ENCODE measurements at regions not wholly inside any gene's neighbourhood (a gene's known extent, or its start where the extent isn't known, plus 50 kb on each side); places are given as distances from the start of the nearest gene placed in this dataset.
"Not testable (repeated sequence)": the region's sequence is repeated elsewhere in the genome, so short reads cannot be mapped to it uniquely, and the experiment has no call there.

DNA sequence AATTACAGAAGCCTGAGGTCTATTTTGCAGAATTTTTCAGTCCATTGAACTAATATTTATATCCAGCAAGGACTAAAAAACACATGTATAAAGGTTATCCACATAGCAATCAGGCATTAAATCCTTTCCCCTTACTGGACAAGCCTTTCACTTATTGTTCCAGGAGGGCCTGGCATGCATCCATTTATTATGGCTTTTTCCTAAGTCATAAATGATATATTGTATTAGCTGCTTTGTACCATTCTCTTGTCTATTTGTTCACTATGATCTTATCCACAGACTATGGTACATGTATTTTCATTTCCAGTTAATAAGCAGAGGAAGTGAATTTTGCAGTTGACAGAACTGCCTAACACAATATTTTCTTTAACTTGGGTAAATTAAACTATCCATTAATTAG, 105.4 kb upstream of the ANK2 start:
- DNase-seq (ENCODE audit: low read depth in 2 of 2): no peak

DNA sequence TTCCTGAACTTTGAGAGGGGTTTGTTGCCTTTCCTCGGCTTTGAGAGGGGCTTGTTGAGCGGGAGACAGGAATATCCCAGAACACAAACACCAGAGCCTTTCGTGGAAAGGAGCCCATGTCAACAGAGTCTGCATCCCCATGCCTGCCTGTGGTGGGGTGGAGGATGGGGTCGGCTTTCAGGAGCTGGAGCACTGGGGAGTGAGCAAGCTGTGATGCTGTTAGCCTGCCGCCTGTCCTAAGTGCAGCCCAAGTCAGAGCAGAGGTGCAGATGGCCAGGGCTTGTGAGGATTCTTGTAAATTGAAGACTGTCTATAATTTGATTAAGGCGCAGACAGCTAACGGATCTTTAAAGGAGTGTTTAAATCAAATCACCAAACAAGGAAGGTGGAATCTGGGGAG, 103.3 kb upstream of the ANK2 start:
- no peak for DNase-seq (ENCODE audit: low read depth in 2 of 2)

DNA sequence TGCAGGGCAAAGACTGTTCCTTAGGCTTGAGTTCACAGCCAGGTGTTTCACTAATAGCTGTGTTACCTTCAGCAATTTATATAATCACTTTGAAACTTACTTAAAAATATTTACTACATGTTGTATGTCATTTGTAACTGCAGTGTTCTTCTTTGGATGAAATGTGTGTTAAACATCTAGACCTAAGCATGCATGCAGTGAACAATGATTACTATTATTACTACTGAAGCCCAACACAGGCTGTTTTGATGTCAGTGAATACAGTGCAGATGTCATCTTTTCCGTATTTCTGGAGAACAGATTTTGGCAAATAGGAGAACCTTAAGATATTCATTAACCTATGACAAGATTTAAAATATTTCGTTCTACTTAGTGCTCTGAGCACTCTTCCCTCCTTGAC, 101.8 kb upstream of the ANK2 start:
- no peak for DNase-seq (ENCODE audit: low read depth in 2 of 2)

DNA sequence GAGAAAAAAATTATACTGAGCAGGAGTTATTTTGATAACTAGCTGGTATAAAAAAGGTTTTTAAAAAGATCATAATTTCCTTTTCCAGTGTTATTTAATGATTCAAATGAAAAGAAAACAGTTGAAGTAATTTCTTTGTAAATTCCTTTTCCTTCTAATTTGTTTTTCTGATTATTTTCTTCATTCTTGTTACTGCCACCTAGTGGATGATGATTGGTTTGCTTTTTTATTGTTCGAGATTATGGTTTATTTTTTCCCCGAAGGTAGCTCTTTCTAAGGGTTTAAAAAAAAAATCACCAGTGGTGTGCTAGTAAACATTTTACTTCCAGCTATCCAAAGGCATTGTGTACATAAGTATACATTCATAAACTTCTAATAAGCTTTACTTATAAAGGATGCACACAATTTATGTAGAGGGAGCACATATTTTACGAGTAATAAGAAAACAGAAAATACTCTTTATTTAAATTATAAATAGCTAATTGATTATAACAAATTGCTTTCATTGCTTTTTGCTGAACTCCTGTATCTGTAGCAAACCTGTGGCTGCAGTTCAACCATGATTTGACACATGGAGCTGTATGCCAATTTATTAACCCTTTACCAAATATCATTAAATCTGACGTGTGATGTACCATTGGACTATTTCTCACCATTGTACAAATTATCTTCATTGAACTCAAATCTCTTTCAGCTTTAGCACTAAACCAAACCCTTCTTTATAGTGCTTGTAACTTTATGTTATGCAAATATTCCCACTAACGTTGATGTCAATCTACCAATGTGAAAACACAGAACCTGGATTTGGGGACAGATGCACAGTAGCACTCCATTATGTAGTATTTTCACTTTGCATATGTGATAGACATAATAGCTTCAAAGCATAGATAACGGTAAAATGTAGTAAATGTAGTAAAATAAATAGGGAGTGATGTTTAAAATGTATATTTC, 97.8 kb upstream of the ANK2 start:
- DNase-seq (ENCODE audit: low read depth in 2 of 2): no peak

DNA sequence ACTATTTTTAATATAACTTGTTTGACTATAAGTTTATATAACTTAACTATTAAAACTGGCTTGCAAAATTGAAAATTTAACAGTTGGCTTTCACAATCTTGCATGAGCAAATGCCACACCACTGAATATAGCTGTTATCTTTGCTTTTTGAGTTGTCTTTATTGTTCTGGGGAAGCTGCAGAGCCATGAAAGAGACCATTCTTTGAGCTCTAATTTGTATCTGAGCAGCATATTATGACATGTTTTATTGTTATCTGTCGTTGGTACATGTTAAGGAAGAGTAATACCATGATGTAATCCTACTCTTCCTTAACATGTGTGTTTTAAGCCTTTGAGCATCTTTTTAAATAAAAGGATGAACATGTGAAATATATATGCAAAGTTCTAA, 97.1 kb upstream of the ANK2 start:
- no peak for DNase-seq (ENCODE audit: low read depth in 2 of 2)

DNA sequence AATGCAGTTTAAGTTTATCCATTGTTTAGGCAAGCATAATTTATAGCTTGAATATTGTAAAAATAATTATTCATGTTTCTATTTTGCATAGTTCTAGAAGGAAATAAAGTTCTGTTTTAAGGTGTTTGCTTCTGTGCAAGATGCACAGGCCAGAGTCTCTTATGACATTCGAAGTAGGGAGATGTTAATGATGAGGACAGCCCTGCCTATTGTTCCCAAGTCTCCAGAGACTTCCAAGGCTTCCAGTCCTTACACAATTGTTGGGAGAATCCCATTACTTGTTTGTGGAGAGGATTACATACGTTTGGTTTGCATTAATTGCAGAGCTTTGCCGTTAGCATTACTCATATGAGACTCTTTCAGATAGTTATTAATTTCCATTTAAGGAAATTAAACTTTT, 96.2 kb upstream of the ANK2 start:
- DNase-seq (ENCODE audit: low read depth in 2 of 2): no peak

DNA sequence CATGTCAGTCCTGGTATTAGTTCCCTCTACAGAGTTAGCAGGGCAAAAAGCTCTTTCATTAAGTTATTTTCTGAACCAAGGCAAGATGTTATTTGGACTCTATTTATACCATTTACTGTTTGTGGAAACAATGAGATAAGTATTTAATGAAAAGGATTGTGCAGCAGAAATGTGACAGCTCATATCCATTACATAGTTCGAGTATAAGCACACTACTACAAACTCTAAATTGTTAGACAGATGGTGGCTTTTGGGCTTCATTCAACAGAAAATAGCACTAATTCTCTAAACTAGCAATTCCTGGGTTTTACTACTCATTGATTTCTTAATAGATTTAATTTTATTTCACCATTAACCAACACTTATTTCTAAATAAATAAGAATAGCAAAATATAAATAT, 95.2 kb upstream of the ANK2 start:
- no peak for DNase-seq (ENCODE audit: low read depth in 2 of 2)

DNA sequence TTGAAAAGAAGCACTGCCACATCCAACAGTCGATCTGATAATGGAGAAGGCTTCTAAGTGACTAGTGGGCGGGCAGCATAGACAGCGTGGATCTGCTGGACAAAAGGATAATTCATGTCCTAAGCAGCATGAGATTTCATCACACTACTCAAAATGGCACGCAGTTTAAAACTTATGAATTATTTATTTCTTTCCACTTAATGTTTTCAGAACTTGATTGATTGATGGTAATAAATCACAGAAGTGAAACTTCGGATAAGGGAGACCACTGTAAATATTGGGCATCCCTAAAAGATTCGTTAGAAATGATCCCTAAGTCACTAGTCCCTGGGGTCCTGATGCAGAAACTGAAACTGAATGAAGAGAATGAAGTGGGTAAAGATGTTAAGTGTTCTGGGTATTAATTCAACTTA, 93.0 kb upstream of the ANK2 start:
- DNase-seq (ENCODE audit: low read depth in 2 of 2): no peak

DNA sequence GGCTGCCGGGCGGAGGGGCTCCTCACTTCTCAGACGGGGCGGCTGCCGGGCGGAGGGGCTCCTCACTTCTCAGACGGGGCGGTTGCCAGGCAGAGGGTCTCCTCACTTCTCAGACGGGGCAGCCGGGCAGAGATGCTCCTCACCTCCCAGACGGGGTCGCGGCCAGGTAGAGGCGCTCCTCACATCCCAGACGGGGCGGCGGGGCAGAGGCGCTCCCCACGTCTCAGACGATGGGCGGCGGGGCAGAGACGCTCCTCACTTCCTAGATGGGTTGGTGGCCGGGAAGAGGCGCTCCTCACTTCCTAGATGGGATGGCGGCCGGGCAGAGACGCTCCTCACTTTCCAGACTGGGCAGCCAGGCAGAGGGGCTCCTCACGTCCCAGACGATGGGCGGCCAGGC, 91.7 kb upstream of the ANK2 start:
- not testable (repeated sequence) for DNase-seq (ENCODE audit: low read depth in 2 of 2)

DNA sequence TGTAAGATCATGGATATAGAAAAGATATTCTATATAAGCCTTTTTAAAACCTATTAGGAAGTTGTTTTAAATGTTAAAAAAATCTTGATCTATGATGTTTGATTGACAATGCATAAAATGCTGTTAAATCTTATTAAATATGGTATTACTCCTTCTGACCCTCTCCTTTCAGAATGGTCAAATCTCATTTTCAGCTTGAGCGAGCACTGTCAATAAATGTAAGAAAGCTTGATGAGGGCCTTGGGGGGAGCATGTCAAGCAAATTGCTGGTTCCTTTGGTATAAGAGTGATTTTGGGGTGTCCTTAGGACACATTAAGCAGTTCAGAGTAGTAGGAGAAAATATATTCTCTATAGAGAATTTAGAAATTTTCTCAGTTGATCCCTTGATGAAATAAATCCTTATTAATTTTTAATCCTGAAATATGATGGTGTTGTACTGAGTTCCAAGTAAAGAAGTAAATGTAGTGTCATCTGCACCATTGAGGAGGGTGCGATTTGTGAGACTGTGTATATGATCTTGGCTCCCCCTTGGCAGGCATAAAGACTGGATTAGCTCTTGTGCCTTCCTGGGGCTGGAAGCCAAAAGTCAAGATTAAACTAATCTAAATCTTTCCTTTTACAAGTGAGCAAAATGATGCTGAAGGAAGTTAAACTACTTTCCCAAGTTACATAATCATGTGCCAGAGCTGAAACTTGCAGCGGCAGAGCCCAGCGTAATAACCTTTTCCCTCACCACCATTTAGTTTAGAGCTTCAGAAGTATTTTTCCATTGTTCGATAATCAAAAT, 82.6 kb upstream of the ANK2 start:
- DNase-seq (ENCODE audit: low read depth in 2 of 2): no peak

DNA sequence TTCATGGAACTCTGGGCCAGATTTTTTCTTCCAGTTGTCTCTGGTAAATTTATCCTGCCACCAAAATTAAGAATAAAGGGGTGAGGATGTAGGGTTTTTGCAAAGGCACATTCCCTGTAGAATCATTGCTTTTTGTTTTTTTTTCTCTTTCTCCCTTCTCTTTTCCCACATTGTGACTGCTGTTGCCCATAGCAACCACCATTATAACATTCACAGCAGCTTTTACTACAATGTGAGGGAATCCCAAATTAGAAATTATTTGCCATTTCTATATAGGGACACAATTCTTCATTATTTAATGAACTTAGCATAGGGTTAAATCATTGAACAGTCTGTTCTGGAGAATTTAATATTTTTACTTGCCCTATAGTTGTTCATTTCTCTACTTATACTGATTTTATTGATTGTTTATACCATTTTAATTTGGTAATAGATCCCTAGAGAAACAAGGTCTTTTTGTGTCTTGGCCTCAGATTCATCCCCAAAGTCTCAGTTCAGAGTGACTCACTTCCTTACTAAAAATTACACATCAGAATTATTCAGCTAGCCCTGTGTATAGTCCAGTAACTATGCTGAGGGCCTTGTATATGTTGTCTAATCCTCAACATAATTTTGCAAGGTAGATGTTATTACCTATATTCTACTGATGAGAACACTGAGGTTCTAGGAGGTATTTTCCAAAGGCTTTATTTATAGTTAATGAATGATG, 80.8 kb upstream of the ANK2 start:
- no peak for DNase-seq (ENCODE audit: low read depth in 2 of 2)

DNA sequence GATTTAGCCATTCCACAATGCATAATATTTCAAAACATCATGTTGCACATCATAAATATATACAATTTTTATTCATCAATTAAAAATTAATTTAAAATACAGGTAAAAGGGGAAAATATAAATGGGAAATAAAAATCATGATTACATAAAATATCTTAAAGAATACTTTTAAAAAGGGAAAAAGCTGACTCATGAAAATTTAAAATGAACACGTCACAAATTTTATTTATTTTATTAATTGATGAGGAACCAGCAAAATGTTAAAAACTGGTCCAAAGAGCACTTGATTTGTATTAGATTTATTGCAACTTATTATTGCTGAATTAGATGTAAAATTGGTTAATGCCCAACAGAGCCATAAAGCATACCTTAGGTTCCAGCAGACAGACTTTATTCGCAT, 78.5 kb upstream of the ANK2 start:
- DNase-seq (ENCODE audit: low read depth in 2 of 2): no peak

DNA sequence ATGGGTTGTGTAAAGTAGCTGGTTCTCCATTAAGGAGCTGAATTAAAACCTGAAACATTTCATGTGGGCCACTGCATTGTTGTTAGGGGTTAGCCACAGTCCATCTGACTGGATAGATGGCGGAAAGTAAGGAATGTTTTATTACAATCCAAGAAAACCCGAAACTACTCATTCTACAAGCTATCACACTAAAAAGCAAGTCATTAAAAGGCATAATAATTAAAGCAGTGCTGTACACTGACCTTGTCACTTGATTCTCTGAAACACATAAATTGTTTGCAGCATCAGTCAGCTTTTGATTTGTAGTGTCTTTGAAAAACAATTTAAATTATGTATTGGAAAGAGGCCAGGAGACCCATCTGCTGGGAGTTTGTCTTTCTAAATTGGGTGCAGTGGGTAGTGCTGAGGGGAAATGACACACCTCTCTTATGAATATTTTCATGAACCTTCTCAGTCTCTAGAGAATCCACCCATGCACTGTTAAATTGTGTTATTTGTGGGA, 75.7 kb upstream of the ANK2 start:
- no peak for DNase-seq (ENCODE audit: low read depth in 2 of 2)

DNA sequence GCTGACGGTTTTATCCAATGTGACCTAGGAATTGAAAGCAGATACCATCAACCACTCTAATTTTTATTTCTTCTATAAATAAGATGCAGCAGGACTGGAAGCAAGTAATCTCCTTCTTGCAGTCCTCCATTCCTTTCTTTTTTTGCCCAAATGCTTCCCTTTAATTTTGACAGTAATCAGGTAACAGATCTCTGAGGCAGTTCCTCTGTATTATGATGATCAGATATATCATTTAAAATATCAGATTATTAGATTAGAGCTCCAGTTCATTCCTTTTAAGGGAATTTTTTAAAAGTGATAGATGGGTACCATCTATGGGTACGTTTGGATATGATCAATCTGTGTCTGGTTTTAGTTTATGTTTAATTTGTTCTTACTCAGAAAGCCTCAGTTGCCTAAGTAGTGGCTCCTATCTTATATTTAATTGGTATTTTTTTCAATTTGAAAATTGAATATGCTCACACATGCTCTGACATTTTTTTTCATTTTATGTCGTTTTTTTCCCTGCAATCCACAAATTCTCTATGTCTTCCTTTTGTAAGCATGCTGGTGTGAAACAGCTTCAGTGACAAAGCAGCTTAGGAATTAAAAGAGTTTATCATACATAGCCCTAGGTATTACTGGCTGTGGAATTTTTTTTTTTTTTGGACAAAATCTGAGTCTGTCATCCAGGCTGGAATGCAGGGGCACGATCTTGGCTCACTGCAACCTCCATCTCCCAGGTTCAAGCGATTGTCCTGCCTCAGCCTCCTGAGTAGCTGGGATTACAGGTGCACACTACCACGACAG, 73.7 kb upstream of the ANK2 start:
- no peak for DNase-seq (ENCODE audit: low read depth in 2 of 2)

DNA sequence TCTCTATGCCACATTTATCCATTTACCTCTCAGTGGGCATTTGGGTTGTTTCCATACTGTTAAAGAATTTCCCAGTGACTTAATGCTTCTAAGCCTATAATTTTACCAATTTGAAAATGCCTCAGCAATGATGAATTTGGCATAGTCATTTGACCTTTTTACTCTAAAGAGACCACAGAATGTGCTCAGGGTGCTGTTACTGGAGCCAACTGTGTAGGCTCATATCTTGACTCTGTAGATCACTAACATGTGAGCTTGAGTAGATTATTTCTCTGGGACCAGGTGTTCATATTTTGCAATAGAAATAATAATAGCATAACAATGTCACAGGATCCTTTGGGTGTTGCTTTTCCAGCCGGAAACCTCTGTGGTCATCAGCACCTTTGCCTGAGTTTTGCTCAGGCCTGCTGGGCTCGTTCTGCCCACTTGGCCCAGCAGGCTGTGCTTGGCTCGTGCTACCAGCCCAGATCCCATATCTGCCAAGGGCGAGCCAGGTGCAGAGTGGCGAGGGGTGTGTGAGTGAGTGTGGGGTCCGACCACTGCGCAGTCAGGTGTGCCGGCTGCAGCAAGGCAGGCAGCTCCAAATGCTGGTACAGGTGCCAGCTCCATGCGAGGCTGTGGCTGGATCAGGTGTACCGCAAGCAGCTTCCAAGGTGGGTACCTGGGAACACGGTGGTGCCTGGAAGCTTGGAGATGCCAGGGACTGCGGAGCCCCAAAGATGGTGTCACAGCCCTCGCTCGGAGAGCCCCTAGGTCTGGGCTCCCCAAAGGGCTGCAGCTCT, 70.6 kb upstream of the ANK2 start:
- no peak for DNase-seq (ENCODE audit: low read depth in 2 of 2)

DNA sequence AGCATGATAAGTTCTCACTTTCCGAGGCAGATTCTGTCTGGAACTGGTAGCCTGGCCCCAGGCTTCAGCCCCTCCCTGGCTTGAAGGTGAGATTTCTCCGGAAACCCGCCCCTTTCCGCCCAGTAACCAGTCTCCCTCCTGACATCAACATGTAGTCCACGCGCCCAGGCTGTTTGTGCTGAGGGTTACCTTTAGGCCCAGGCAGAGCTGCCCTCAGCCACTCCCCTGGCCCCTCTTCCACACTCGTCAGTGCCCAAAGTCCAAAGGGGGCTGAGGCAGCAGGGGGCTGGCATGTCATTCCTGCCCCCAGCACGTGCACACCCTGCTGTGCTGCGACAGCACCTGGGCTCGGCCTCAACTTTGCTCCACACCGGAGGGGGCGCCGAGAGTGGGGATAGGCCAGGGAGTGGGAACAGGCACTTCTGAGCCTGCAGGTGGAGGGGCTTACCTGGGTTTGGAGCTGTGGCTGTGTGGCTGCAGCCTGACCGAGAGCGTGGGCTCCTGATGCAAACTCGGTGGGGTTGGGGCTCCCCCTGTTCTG, 69.5 kb upstream of the ANK2 start:
- DNase-seq (ENCODE audit: low read depth in 2 of 2): no peak

DNA sequence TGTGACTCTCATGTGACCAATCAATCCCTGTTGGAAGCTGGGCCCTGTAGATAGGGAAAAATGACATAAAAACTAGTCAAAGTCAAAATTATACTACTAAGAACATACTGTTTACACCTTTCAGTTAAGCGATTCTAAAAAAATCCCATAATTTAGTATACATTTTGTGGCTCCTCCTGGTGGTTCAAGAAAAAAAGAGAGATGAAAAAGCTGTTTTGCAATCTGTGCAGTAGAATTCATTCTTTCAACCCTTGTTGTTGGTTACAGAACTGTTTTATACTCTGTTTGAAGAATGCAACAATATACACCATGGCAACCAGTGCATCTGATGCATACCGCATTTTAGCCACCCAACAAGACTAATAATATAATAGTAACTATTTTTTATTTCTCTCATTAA, 66.8 kb upstream of the ANK2 start:
- DNase-seq (ENCODE audit: low read depth in 2 of 2): no peak

DNA sequence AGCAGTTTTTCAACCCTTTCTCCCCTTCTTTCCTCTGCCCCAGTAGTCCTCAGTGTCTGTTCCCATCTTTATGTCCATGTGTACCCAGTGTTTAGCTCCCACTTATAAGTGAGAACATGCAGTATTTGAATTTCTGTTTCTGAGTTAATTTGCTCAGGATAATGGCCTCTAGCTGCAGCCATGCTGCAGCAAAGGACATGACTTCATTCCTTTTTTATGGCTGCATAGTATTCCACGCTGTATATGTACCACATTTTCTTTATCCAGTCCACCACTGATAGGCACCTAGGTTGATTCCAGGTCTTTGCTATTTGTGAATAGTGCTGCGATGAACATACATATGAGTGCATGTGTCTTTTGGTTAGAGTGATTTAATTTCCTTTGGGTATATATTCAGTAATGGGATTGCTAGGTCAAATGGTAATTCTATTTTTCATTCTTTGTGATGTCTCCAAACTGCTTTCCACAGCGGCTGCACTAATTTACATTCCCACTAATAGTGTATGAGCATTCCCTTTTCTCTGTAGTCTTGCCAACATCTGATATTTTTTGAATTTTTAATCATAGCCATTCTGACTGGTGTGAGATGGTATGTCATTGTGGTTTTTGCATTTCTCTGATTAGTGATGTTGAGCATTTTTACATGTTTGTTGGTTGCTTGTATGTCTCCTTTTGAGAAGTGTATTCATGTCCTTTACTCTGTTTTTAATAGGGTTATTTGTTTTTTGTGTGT, 54.6 kb upstream of the ANK2 start:
- DNase-seq (ENCODE audit: low read depth in 2 of 2): no peak
